ENCODE measurements at regions not wholly inside any gene's neighbourhood (a gene's known extent, or its start where the extent isn't known, plus 50 kb on each side); places are given as distances from the start of the nearest gene placed in this dataset.

- TF ChIP-seq CTCF (conservative IDR thresholded peaks at IDR 0.05; ENCODE audit: low read depth, low read length) (peak; percentile 45), BHLHE40 (IDR thresholded peaks at IDR 0.05; ENCODE audit: low read depth, low read length) (no peak), CHD1 (IDR thresholded peaks at IDR 0.05; ENCODE audit: low read depth, low read length) (no peak), CEBPB (IDR thresholded peaks at IDR 0.05; ENCODE audit: low read depth, low read length) (no peak), USF2 (IDR thresholded peaks at IDR 0.05; ENCODE audit: low read depth, low read length) (no peak), RAD21 (IDR thresholded peaks at IDR 0.05; ENCODE audit: low read length) (peak; percentile 52), MAZ (IDR thresholded peaks at IDR 0.05; ENCODE audit: borderline replicate concordance, low read depth, low read length) (no peak), POLR2A (IDR thresholded peaks at IDR 0.05; ENCODE audit: low read depth, low read length) (no peak)
Measured at GRCh38 chr2:23312996-23313606, 71.9 kb upstream of the KLHL29 start.

Data from IMR-90 (cell line).